ENCODE measurements at regions not wholly inside any gene's neighbourhood (a gene's known extent, or its start where the extent isn't known, plus 50 kb on each side); places are given as distances from the start of the nearest gene placed in this dataset.
A peak's percentile ranks its signal among the peaks of the same experiment; 100 is the strongest.
"Not testable (repeated sequence)": the region's sequence is repeated elsewhere in the genome, so short reads cannot be mapped to it uniquely, and the experiment has no call there.

DNA sequence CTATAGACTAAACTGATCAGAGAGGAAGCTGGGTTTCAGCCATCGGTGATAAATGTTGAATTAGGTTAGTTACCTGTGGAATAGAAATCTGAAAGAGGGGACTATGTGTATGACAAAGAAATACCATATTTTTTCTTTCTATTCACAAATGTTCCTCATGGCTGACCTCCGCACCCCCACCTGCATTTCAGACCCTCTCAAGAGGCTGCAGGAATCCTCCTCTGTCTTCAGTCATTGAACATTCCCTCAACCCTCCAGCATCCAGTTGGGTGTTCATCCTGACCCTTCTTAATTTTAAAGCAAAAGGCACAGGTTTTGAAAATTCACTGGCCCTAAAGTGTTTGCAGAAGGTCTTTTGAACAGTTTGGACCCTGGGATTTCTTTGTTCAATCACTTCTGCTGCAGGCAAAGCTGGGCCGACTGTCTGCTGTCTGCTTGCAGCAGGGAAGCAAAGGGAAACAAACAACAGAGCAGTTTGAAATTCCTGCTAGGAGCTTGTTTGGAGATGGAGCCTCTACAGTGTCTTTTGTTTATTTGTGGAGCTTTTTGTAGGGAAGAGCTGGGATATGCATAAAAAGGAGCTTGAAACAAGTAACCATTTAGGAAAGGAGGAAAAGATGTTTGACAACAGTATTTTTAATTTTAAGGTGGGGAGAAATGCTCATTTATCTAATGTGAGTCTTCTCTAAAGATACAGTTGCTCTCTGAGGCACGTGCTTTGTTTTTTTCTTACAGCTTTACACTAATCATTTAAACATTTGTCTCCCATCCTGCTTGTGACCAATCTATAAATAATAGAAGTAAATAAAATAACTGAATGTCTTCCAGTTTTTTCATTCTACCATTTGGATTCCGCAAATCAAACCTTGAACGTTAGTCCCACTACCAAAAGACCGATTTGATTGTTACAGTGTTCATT is 213.3 kb upstream of the MMADHC start:
- DNase-seq (ENCODE audit: low read depth) = no peak

DNA sequence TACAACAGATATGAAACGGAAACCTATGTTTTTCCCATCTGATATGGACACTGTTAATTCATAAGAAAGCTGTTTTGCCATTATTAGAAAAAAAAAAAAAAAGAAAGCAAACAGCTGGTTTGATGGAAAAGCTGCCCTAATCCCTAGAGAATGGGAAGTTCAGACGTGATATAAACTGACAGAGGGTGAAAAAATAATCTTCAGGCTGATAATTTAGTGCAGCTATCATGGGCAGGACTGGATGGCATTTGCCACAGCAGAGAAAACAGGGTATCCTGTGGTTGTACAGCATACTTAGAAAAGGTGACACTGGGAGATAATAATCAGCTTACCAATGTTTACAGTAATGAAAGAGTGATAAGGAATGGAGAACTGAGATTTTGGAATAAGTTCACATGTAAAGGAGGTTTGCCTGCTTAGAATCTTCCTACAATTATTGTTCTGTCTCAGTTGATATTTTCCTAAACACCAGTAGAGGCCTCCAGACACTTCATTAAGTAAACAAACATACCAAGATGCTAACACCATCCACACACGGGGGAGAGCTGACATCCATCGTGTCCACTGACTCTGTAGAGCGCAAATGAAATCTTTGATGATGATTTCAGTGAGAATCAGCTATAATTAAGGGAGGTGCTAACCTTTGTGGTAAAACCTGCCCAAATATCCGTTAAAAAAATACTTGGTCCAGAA is 211.6 kb upstream of the MMADHC start:
- DNase-seq (ENCODE audit: low read depth) = no peak

DNA sequence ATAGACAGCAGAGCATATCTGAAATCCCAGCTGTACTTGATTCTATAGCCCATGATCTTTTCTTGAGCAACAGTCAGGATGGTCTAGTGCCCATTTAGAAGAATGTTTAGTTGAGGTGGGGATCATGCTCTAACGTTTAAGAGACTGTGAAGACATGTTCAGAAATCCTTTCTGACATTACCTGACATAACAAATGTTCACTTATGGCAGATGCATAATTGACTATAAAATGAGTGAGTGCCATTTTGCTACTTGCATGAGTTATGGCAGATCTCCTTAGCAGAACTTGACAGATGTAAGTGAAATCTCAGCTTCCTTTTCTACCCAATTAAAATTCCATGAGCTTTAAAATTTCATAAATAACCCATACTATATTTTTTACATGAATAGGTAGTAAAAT is 209.5 kb upstream of the MMADHC start:
- DNase-seq (ENCODE audit: low read depth) = no peak

DNA sequence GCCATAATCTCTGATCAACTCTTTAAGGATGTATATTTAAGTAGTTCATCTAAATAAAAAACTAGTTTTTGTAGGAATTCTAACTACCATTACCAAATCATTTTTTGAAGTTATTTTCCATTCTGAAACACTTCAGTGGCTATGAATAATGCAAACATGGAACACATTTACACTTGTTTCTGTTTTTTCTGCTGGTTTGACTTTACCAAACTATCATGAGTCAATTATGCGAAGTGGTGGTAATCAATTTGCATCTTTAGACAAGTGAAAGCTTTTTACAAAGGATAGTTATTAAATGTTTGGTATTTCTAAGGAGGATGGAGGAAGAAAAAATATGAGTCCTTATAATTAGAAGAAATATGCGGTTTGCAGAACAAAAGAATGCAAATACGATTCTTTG is 202.0 kb upstream of the MMADHC start:
- DNase-seq (ENCODE audit: low read depth) = no peak

DNA sequence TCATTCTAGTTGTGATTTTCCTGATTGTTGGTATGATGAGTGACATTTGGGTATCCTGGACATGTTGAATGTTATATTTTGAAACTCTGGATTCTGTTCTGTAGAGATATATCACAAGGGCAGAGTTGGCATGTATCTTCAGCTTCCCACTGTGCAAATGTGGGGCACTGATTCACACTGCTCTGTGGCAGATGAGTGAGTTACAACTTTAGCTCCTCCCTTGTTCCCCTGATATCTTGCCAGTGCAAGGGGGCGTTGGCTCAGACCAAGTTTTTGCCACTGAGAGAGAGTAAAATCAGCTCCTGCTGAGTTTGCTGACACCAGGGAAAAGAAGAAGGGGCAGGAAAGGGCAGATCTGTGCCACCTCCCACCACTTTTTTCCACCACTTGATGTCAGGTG is 199.6 kb upstream of the MMADHC start:
- no peak for DNase-seq (ENCODE audit: low read depth)

DNA sequence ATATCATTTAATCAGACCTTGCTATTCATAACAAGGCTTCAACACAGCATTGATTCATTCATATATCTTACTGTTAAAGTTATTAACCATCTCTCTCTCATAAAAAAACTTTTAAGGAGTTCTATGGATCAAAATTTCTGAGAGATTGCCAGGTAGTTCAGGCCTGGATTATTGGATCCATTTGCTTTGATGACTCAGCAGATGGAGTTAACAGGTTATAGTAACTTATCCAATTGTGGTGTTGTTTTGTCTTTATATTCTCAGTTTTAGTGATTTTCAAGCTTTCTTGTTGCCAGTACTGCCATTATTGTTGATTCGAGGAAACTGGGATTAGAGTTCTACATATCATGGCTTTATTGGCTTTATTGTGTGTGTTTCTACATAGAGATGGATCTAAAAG is 195.7 kb upstream of the MMADHC start:
- DNase-seq (ENCODE audit: low read depth) = no peak

DNA sequence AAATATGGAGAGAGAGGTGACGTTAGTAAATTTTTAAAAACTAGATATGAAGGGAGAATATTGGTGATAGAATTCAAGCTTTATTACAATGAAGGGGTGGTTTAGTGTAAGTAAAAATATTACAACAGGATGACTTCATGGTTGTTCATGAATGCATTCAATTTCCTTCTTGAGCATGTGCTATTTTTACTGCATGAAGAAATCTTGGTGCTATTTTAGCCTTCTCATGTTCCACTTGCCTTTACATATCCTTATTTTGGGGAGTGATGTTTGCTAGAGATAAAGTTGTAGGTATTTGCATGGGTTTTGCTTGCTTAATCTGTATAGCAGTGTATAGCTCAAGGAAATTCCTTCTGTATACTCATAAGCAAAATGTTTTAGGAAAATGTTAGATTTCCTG is 195.0 kb upstream of the MMADHC start:
- DNase-seq (ENCODE audit: low read depth) = no peak

DNA sequence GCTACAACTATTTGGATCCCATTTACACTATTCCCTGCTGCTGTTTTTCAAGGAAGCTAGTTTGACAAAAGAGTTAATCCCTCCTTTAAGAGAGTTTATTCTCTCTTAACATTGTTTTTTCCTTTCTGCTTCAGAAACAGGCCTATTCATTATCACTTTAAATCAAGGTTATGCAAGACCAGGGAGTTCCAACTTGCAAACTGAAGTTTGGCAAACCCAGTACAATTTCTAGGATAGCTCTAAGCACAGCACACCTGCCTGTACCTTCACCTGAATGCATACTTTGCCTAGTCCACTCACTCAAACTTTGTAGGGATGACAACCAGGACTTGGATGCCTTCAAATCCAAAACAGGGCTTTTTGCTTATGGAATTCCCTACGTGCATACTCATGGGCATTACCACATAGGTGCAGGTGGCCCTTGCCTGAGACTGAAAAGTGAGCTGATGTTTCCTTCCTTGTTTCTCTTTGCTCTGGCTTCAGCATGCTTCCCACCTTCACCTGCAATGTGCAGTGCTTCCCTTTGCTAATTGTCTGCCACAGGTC is 193.8 kb upstream of the MMADHC start:
- no peak for DNase-seq (ENCODE audit: low read depth)

DNA sequence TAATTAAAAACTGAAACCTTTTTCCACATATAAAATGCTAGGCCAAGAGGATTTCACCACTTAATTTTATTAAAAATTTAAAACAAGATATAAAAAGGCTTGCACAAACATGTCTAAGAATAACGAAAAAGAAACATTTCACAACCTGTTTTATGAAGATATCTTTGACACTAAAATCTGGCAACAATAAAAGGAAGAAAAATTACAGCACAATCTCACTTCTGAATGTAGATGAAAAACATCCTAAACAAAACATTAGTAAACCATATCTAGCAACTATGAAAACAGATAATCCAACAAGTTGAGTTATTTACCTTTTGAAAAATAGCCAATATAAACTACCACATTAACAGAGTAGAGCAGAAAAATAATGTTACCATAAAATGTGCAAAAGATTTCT is 185.4 kb upstream of the MMADHC start:
- no peak for DNase-seq (ENCODE audit: low read depth)

DNA sequence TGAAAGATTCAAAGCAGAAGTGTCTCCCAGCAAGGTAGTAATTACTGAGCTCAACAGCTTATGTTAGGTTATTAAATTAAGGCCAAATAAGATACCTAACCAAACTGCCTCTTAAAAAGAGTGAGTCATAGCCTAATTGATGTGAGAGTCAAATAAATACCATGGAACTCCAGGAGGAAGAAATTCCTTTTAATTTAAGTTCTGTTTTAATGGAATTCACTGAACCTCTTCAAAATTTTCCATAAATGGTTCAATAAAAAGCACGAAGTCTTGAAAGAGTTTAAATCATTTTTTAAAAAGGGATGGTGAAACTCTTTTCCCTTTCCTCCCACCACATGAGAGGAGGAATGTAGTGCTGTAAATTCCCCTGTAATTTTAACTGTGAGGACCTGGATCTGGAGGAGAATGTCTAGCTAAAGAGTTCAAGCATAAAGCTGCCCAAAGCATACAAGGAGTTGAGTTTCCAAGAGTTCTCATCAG is 180.8 kb upstream of the MMADHC start:
- DNase-seq (ENCODE audit: low read depth) = no peak

DNA sequence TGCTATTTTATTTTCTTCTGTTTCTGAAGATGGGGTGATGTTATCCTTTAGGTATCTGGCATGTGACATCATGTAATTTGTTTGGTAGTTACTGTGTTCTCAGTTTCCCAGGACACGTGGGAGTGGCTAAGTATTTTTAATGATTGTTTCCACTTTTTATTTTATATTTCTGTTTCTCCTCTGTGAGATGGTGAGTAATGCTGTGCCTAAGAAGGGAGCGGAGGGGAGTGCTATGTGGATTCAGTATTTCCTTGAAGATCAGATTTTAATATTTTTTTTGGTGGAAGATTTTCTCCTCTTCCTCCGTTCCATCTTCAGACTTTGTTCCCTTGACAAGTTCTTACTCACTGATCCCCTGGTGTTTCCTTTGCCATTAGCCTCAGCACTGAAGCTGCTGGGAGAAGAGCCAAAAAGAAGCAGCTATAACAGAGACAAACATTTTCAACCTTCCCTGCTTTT is 180.0 kb upstream of the MMADHC start:
- peak; percentile 30 for DNase-seq (ENCODE audit: low read depth)

DNA sequence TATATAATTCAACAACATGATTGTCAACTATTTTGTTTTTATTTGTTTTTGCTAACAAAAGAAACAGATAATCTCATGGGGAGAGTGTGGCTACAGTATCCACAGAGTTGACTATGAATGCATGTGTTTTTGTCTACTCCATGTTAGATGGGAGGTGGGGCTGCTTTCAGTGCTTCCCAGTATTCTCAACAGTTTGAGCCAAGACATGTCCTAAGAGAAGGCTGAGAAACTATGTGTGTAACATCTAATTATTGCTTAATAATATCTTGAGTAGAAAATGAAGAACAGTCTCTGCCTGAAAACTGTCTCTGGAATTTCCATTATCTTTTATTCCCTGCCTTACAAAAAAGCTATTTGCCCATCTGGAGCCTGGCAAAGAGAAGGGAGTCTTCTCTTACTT is 178.8 kb upstream of the MMADHC start:
- no peak for DNase-seq (ENCODE audit: low read depth)

DNA sequence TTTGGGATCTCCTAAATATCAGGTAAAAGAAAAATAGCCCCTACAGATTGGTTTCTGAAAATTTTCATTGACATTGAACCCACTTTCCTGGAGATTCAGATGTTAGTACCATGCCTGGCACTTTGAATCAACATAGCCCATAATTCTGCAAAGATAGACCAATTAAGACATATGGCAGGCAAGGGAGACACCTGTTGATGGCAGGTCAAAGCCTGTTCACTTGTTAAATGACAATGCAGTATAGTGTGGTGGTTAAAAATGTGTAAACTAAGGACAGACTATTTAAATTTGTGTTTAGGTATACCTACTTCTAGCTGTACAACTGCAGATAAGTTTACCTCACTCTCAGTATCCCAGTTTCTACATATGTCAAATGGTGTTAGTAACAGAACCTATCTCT is 178.1 kb upstream of the MMADHC start:
- no peak for DNase-seq (ENCODE audit: low read depth)

DNA sequence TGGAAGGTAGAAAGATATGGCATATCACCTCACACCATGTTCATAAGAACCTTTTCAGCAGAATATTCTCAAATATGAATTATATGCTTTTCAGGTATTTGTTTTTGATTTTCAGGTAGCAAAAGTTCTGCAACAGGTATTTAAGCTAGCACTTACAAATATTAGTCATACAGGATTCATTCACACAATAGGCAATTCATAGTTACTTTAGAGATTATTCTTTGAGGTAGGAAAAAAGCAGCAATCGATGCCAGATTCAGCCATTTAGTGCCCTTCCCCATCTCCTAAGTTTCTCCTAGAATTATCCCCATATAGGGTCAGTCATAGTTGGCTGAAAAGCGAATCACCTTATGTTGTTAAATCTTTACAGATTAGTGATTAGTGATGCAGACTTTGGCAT is 177.4 kb upstream of the MMADHC start:
- DNase-seq (ENCODE audit: low read depth) = no peak

DNA sequence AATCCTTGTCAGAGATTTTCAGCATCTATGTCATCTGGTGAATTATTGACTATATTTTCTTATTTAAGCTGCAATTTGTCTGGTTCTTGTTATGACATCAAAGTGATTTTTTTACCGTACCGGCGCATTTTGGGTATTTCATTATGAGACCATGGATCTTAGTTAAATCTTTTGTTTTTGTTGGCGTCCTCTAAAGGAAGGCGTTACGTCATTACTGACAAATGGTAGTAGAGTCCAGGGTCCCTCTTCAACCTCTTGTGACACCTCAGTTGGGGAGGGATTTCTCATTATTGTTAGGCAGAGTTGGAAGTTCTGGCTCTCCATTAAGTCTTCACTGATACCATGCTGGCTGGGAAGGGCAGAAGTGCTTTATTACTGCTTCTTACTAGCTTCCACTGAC is 175.8 kb upstream of the MMADHC start:
- DNase-seq (ENCODE audit: low read depth) = no peak

DNA sequence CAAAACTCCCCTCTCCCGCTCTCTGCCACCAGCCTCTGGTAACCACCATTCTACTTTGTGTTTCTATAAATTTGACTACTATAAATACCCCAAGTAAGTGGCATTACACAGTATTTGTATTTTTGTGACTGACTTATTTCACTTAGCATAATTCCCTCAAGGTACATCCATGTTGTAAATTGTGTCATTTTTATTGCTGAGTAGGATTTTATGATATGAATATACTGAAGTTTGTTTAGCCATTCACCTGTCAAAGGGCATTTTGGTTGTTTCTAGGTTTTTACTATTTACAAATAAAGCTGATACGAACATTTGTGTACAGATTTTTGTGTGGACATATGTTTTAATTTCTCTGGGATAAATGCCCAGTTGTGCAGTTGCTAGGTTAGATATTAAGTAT is 174.0 kb upstream of the MMADHC start:
- no peak for DNase-seq (ENCODE audit: low read depth)

DNA sequence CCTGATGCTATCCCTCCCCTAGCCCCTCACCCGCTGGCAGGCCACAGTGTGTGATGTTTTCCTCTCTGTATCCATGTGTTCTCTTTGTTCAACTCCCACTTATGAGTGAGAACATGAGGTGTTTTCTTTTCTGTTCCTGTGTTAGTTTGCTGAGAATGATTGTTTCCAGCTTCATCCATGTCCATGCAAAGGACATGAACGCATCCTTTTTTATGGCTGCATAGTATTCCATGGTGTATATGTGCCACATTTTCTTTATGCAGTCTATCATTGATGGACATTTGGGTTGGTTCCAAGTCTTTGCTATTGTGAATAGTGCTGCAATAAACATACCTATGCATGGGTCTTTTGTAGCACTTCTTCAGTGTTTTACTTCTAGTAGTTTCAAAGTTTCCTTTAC is 171.8 kb upstream of the MMADHC start:
- DNase-seq (ENCODE audit: low read depth) = not testable (repeated sequence)

DNA sequence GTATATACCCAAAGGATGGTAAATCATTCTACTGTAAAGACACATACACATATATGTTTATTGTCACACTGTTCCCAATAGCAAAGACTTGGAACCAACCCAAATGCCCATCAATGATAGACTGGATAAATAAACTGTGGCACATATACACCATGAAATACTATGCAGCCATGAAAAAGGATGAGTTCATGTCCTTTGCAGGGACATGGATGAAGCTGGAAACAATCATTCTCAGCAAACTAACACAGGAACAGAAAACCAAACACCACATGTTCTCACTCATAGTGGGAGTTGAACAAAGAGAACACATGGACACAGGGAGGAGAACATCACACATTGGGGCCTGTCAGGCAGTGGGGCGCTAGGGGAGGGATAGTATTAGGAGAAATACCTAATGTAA is 167.1 kb upstream of the MMADHC start:
- not testable (repeated sequence) for DNase-seq (ENCODE audit: low read depth)

DNA sequence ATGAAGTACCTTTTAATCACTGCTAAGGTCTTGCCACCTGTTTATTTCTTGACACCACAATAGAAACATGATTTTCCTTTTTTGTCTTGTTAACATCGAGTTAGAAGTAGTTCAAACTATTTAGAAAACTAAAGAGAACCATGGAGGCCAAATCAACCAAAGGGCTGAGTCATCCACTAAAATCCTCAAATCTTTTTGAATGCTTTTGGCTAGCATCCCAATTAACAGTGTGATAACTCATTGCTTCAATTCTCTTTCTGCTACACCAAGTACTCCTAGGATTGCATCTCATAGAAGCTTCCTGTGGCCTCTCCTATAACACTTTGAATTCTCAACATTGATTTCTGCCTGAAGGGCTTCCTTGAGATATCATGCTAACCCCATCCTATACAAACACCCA is 159.9 kb upstream of the MMADHC start:
- DNase-seq (ENCODE audit: low read depth) = no peak

DNA sequence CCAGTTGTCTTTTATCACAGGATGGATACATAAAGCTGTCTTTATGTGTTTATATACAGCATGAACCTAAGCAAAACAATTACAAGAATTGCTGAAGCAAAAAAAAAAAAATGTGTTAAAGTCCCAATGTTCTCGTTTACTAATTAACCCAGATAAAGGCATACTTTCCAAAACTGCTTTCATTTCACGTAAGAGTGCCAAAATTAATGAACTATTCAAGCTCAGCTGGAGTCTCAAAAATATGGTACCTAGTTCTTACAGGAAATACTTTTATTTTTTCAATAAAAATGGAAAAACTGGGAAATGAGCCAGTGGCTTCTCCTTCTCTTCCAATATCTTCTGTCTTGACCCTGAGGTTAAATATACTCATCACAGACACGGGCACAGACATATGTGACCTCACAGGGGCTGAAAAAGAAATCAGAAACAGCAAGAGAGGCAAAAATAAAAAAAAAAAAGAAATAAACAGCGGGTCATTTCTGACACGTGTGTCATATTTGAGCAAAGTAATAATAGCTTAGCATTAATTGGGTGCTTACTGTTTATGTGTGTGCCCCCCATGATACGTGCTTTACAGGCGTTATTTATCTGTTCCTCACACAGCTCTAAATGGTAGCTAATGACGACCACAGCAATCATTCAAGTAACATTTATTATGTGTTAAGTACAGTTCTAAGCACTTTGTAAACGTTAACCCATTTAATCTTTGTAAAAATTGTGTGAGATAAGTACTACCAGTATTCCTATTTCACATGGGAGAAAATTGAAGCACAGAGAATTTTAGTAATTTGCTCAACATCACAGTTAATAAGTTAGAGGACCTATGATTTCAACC is 158.0 kb upstream of the MMADHC start:
- DNase-seq (ENCODE audit: low read depth) = no peak

DNA sequence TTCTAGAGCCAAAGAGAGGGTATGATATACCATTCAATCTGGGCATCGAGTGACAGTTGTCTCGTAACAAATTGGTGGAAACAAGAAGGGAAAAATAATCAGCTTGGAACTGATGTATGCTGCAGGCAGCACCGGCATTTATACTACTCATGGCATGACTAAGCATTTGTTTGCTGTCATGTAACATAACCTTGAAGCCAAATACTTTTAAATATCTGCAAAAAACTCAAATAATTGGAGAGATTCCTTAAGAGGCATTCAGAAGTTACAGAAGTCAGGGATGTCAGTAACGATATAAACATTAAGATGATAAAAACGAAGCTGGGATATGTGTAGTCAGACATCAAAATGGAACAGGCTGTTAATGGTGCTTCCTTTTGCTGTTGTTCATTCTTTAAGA is 157.3 kb upstream of the MMADHC start:
- no peak for DNase-seq (ENCODE audit: low read depth)

DNA sequence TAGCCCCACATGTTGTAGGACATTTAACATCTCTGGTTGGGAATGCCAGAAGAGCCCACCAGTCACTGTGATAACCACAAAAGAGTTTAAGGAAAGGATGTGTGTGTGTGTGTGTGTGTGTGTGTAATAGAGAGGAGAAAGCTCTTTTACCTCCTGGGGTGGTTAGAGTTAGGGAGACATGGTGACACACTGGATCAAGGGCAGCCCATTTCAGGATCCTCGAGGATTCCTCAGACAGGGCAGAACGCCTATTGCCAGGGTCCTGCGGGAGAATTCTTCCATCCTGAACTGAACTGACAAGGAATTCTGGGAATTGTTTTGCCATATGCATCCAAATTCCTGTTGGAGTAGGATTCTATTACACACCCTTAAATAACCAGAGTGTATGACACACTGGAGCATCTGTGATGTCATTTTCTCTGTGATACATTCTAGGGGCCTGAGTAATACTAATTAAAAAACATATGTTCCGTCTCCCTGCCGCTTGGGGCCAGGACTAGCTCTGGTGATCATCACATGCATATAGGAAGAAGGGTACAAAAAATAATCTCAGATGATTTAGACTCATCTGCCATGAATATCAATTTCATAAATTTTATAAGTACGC is 156.4 kb upstream of the MMADHC start:
- peak; percentile 87 for DNase-seq (ENCODE audit: low read depth)
